GM18907 (cell line): ENCODE measurements at regions not wholly inside any gene's neighbourhood (a gene's known extent, or its start where the extent isn't known, plus 50 kb on each side); places are given as distances from the start of the nearest gene placed in this dataset.
"Not testable (repeated sequence)": the region's sequence is repeated elsewhere in the genome, so short reads cannot be mapped to it uniquely, and the experiment has no call there.

Source experiments
- ATAC-seq: cut with Tn5 transposase; IDR thresholded peaks from one replicate; pipeline ENCODE4 v1.9.1; 2021; ENCODE audit warnings: mild to moderate bottlenecking, moderate library complexity; ENCODE audit not compliant: unreplicated experiment

DNA sequence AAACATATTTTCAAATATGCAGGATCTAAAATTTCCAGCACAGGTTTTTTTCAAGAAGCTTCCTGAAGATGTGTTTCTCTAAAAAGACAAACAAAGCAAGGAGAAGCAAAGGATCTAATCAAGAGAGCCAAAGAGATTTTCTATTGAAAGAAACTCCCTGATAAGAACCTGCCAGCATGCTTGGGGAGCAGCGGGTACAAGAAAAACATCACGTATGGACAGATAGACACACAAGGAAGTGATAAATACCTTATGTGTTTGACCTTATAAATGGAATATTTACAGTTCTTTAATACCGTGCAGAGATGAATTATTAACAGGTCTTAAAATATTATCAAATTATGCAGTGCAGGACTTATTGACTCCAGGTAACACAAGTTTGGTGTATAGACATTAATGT is 562.1 kb downstream of the DACH1 start:
- ATAC-seq: no peak

DNA sequence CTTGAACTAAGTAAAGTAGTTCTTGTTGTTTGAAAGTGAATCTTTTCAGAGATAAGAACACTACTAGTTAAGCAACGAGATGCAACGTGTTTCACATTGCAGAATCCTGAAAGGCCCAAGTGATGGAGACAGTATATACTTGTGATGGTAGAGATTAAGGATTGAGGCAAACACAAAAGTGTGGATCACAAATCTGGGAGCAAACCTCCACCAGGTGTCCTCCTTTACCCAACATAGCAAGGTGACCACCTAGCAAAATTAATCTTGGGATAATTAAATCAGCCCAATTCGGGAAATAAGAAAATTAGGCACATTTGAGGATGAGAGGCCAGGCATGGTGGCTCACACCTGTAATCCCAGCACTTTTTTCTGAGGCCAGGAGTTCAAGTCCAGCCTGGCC is 563.9 kb downstream of the DACH1 start:
- no peak for ATAC-seq

DNA sequence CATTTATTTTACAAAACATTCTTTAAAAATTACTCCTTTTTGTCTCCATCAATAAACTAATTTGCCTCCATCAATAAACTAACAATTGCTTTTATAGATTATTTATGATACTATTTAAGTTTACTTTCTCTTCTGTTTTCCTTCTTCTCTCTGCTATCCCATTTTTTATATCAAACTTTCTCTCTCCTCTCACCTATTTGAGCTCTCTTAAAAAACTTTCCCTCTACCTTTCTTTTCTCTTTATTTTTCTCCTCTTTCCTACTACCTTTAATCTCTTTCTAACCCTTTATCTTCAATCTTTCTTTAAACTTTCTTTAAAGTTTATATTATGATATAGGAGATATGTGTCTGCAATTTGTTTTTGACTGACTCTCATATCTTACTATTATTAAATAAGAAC is 566.4 kb downstream of the DACH1 start:
- ATAC-seq: no peak

DNA sequence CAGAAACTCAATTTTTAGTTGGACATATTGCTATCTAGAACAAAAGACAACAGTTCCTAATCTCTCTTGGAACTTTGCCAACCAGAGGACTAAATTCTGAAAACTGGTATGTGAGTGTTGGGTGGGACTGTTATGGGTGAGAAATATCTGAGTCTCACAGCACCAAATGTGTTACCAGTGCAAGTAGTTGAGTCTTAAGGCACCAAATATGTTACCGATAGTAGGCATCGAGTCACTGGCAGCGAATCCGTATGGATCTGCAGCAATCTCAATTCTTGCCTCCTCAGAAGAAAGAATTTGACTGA is 575.2 kb downstream of the DACH1 start:
- ATAC-seq: peak; percentile 6

DNA sequence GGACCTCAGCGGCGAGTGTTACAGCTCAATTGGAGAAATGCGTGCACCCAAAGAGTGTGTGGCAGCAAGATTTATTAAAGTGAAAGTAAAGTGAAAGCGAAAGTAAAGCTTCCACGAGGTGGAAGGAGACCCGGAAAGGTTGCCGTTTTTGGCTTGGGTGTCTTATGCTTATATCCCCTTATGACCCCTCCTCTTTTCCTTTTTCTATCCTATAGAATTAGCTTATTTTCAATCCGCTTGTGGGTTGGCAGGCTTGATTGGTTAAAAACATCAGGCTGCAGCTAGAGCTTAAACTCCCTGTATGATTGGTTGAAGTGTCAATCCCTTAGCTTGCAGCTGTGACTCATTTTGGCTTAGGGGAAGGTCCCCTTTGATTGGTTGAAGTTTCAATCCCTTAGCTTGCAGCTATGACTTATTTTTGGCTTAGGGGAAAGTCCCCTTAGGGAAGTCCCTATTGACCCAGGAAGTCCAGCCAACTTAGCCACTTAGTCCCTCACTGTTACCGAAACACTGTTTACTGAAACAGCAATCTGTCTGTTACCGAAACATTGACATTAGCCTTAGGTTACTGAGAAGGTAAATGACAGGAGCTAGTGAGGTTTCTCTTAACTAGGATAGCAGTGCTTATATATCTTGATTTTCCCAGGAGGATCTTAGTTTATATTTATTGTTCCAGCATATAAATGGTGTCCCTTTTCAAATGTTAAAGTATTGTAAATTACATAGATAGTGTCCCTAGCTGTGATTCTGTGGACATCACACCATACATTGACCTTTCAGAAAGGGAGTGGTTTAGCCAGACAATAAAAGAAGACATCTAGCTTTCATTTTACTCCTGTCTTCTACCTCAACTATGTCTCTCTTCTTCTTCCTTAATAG is 575.8 kb downstream of the DACH1 start:
- peak; percentile 90 for ATAC-seq

DNA sequence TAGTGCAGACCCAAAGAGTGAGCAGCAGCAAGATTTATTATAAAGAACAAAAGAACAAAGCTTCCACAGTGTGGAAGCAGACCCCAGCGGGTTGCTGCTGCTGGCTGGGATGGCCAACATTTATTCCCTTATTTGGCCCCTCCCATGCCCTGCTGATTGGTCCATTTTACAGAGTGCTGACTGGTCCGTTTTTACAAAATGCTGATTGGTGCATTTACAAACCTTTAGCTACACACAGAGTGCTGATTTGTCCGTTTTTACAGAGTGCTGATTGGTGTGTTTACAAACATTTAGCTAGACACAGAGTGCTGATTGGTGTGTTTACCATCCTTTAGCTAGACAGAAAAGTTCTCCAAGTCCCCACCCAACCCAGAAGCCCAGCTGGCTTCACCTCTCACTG is 577.0 kb downstream of the DACH1 start:
- not testable (repeated sequence) for ATAC-seq

DNA sequence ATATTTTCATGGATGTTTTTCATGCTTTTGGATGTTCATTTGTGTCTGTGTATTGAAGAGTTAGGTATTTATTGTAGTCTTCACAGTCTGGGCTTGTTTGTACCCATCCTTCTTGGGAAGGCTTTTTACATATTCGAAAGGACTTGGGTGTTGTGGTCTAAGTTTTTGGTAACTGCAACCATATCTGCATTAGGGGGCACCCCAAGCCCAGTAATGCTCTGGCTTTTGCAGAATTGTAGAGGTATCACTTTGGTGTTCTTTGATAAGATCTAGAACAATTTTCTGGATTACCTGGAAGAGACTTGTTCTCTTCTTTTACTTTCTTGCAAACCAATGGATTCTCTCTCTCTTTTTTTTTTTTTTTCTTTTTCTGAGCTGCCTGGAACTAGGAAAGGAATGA is 581.3 kb downstream of the DACH1 start:
- peak; percentile 55 for ATAC-seq

DNA sequence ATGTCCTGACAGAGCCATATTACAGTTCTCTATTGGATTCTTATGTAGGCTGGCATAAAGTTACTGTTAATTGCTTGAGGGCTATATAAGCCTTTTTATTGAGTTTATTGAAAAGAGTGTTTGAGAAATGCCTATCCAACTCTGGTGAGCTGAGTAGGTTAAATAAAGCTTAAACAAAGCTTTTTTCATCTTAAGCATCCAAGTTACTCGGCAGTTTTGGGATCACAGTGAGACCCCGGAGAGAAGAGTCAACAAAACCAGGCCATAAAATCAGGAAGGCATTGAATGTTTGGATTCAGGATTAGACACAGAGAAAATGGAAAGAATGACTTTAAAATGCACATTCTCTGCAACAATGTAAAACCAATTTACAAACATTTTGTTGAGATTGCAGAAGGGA is 588.5 kb downstream of the DACH1 start:
- ATAC-seq: no peak

DNA sequence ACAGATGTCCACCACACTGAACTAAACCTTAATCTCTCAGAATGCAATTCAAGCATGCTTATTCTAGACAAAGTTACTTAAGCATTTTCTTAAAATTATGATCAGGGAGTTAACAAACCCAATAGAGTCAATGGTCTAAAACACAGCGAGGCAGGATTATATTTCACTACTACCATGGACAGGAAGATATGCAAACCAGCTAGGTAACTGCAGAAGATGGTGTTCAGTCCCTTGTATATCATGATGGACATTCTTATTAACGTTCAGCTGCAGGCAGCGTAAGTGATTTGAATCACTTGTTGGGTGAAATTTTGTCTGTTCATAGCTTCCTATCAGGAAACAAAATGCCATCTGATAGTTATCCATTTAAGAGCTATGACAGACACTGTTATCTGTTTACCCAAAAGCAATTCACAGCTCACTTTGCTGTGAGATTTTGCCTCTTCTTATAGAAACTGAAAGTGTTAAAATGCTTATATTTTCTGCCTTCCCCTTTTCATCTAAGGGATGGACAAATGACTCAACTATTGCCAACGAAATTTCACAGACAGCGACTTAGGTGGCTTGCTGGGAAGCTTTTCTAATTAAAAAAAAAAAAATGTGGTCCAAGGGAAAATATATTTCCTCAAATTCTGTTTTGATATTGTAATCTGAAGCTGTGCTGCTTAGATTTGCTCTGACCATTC is 591.9 kb downstream of the DACH1 start:
- peak; percentile 95 for ATAC-seq

DNA sequence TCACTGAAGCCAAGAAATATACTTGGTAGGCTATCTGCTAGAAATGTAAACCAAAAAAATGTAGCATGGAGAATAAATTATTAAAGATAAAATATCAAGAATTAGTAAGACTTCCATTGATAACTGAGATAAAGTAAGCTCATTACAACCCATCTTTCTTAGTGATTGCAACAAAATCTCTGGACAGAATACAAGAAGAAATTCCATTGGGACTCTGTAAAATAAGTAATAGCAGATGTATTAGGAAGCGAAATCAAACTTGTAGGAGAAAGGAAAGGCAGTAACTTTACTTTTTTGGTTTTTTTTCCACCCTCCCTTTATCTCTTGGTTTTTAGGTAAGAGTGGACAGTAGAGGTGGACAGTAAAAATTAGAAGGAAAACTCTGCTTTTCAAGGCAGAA is 605.7 kb downstream of the DACH1 start:
- ATAC-seq: no peak

DNA sequence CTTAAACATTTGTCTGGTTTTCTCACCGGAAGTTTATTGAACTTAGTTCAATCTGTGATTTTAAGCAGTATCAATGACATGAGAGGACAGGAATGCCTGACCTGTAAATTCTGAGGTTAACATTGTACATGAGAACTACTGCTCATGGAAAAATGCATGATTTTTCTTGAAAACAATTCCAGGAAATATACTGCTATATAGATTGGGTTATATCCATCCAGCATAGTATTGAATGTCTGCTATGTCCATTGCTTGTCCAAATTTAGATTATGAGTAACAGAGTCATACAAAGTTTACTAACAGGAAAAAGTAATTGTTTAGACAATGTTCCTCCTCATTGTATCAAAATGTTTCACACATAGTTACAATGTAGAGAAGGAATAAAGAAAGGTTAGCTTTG is 606.8 kb downstream of the DACH1 start:
- no peak for ATAC-seq

DNA sequence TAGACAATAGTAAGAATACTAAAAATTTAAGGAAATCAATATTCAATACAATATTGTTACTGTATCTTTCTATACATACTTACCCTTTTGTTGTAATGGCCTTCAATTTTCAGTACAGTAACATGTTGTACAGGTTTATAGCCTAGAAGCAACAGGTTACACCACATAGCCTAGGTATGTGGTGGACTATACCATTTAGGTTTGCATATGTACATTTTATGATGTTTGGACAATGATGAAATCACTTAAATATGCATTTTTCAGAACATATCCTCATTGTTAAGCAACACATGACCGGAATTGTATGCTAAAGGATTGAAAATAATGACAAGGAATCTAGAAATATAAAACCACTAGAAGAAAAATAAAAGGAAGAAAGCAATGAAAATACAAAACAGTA is 611.4 kb downstream of the DACH1 start:
- no peak for ATAC-seq

DNA sequence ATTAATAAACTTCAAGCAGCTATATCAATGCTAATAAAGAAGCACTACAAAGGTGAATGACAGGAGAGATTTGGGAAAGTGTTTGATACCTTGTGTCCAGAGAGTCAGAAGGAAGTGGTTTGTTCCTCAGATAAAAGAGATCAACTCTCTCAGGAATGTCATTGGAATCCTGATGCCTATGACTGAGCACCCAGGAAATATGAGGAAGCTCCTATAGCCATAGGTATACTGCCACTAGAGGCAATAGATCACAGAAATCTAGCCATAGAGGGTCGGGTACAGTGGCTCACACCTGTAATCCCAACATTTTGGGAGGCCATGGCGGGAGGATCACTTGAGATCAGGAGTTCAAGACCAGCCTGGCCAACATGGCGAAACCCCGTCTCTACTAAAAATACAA is 612.6 kb downstream of the DACH1 start:
- no peak for ATAC-seq

DNA sequence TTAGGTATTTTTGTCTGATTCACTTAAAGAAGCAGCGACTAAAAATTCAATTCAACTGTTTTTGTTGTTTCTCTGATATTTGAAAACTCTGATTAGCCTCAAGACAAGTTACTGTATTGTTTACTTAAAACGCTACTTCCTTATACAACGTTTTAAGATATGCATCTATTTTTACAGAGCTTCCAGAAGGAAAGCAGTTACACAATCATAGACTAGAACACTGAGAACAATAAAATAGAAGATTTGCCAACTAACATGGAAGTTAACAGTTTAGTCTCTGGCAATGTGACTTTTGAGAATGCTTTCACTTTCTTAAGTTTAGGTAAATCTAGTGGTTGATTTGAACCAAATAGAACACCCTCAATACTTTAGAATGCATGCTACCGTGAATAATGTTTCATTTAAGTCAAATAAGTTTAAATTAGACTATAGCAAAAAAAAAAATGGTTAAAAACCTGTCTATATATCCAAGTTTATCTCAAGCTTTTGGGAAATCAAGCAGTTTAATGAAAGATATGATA is 614.8 kb downstream of the DACH1 start:
- ATAC-seq: no peak

DNA sequence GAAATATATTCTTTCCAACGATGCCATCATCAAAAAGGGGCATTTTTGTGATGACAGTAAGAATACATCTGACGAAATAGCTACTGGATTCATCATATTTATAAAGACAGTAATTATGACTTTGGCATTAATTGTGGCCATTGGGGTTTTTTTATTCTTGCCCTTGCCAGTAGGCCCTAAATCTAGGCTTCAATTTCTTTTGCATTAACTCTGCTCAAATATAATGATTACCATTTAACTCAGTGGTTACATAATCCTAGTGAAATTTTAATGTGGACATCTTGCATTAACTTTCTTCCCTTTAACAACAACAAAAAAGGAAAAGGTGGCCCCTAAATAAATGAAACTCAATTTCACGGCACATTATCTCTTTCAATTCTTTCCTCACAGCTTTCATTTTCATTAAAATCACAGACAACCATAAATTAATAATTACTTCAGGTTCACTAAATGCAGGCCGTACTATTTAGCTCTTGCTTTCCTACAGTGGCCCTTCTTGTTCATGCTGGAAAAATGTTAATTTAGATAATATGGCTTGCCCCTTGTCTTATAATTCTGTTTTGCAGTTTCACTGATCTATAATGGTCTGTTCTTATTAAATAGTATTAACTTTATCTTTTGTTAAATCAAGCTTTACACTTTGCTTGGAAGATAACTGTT is 615.6 kb downstream of the DACH1 start:
- no peak for ATAC-seq

DNA sequence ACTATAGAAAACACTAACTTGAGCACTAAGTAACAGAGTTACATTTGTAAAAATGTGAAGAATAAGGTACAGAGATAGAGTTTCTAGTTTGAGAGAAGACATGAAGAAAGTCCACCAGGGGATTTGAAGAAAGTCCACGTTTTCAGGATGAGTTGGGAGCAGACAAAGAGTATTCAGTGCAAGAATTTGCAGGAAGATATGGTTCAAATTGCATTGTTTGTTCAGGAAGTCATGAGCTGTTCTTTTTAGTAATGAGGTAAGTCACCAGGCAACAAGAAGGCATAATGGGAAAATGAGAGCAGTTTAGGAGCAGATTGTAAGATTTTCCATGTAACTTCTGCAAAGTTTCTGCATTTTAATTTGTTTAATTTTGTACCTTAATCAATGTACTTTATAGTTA is 618.0 kb downstream of the DACH1 start:
- no peak for ATAC-seq

DNA sequence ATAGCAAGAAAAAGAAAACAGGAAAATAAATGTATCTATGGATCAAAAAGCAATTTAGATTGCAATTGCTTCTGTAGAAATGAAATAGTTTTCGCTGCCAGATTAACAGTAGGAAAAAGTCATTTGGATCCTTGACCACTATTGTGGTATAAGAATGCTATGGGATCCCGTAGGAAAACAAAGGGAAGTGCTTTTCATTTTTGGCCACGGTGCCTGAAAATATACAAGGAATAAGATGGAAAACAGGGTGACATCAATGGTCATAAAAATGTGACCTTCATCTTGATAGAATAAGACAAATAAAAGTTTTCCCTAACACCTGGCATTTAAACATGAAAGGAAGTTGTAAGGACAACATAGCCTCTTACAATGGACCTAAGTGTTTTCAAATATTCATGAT is 622.8 kb downstream of the DACH1 start:
- no peak for ATAC-seq

DNA sequence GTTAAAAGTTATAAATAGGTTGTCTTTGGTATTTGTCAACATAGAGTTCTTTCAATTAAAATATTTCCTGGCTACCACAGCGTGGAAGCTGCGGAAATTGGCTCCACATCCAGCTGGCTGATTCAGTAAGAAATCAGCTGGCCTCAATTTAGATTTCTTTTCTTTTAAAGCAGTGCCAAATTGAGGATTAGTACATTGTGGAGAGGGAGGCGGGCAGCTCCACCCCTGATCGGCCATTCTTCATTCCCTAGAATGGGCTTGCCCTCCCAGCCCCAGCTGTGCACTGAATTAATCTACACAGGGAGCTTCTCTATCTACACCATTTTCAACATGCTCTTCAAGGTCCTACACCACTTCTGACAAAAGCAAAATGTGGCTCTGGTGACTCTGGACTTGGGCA is 624.8 kb downstream of the DACH1 start:
- ATAC-seq: no peak

DNA sequence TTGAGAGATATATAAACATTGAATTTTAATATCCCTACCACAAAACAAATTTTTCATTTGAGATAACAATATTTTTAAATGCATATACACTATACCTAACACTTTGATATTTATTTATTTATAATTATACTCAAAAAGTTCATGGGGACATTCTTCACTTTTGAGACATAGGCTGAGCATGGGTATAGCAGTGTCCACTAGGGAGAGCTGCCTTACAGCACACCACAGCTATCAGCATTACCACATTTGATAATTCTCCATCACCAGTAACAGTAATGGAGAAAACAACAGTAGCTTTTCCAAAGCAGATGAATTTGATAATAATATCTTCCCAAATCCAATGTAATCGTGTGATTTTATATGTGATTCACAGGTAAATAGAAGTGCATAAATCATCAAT is 626.1 kb downstream of the DACH1 start:
- ATAC-seq: no peak

DNA sequence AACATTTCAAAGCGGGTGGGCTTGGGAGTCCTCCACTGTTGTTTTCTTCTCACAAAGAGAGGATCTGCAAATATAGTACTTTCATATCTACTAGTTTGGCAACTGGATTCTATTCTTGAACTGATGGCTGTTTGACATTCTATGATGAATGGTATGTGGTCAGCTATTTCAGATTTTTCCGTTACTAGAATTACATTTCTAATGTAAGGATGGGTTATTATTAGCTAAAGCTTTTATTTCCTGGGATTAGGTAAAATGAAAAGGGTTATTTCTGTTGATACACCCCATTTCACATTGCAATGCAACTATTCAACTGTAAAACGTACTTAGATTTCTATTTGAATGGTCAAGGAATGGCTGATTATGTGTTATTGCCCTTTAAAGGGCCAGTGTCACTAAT is 629.7 kb downstream of the DACH1 start:
- no peak for ATAC-seq

DNA sequence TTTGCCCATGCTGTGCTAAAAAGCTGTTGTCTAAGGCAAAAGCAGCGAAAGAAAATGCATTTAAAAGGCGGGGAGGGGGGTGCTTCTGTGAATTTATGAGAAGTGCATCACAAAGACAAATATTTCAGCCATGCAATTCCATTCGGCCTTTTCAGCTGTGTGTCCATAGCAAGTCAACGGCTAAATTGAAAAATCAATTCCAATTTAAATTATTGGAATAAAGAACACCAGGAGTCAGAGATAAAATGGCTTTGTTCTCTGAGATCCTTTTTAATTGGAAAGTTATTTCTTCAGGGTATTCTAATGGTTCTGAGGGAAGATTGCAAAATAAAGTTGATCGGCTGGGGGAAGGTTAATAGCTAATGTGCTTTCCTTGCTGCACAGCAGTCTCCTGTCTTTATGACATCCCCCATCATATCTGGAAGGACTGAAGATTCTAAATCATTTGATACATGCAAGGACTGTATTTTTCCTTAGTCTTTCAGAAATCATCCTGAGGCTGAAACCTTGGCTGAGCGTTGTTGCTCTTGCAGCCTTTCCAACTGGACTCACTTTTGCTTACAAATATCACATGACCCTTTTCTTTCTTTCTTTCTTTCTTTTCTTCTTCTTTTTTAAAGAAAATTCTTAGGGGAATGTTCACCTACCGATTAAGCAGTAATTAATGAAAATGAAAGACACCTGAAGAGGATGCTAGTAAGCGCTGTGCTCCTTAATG is 647.1 kb downstream of the DACH1 start:
- ATAC-seq: no peak
